ENCODE measurements at regions not wholly inside any gene's neighbourhood (a gene's known extent, or its start where the extent isn't known, plus 50 kb on each side); places are given as distances from the start of the nearest gene placed in this dataset.
"Not testable (repeated sequence)": the region's sequence is repeated elsewhere in the genome, so short reads cannot be mapped to it uniquely, and the experiment has no call there.

GRCh38 chr11:29166306-29166705, 850.5 kb downstream of the KCNA4 start:
- no peak for TF ChIP-seq CTCF (IDR thresholded peaks at IDR 0.05; ENCODE audit: borderline replicate concordance, control extremely low read depth, extremely low read depth, insufficient read depth, missing control alignments)
- in situ Hi-C loops (cut with MboI; ENCODE audit: low sequenced_read_pairs, unreplicated experiment) = no loop called here

DNA sequence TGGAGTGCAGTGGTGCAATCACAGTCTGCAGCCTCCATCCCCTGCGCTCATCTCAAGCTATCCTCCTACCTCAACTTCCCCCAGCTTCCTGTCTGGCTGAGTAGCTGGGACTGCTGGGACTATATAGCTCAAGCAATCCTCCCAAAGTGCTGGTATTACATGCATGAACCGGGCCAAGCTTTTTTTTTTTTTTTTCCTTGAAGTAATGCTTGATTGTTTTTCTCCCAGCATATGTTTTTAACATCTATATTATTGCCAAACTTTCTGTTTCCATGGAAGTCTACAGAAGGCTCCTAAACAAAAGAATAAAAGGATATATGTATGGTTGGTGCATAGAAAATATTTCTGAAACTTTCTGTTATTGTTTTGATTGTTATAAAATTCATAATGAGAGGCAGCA, 853.6 kb downstream of the KCNA4 start:
- DNase-seq (ENCODE audit: low spot score) = no peak
- no peak for TF ChIP-seq CTCF (IDR thresholded peaks at IDR 0.05; ENCODE audit: borderline replicate concordance, control extremely low read depth, extremely low read depth, insufficient read depth, missing control alignments)
- in situ Hi-C loops (cut with MboI; ENCODE audit: low sequenced_read_pairs, unreplicated experiment) = no loop called here

More at GRCh38 chr11:29166306-29166705, 850.5 kb downstream of the KCNA4 start:
- DNase-seq (ENCODE audit: low spot score) = no peak

- in situ Hi-C loops (cut with MboI; ENCODE audit: low sequenced_read_pairs, unreplicated experiment) = no loop called here
- DNase-seq (ENCODE audit: low spot score) = no peak
- no peak for TF ChIP-seq CTCF (IDR thresholded peaks at IDR 0.05; ENCODE audit: borderline replicate concordance, control extremely low read depth, extremely low read depth, insufficient read depth, missing control alignments)
Observed at GRCh38 chr11:29162491-29162890, 854.3 kb downstream of the KCNA4 start.

DNA sequence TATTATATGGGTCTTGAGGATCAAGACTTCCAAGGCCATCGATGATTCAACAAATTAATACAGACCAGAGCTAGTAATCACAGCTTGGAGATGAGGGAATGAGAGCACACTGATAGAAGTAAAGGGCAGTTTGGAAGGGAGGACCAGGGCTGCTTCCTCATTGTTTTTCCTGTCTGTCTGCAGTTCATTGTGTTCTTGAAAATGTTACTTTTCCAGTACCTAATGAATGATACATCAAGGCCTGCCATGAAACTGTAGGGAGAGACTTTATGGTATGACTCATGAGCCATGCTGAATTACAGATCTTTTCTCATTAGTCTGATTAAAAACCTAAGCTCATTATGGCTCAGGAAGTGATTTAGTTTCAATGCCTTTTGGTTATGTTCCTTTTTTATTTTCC, 855.6 kb downstream of the KCNA4 start:
- no peak for DNase-seq (ENCODE audit: low spot score)
- in situ Hi-C loops (cut with MboI; ENCODE audit: low sequenced_read_pairs, unreplicated experiment) = no loop called here

DNA sequence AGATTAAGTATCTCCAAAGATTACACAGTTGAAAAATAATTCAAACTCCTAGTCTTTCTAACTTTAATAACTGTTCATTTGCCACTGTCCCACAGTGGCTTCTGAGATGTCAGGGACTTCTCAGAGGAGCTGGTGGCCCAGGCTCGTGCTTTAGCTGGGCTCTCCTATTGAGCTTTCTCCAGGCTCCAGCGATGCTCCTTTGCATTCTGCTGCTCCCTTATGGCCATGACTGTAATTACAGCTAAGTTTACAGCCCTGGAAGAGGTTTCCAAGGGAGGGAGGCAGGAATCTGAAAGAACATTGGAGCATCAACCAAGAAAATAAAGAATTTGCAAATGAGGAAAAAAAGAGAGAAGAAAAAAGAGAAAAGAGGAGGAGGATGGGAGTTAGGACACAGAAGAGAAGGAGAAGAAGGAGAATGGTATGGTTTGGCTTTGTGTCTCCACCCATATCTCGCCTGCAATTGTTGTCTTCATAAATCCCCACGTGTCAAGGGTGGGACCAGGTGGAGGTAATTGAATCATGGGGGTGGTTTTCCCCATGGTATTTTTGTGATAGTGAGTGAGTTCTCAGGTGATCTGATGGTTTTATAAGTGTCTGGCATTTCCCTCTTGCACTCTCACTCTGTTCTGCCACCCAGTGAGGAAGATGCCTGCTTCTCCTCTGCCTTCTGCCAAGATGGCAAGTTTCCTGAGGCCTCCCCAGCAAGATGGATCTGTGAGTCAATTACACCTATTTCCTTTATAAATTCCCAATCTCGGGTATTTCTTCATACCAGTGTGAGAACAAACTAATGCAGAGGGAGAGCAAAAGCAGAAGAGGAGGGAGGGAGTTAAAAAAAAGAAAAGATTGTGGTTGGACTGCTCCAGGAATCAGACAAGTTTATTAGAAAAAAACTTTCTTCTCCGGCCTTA, 857.0 kb downstream of the KCNA4 start:
- in situ Hi-C loops (cut with MboI; ENCODE audit: low sequenced_read_pairs, unreplicated experiment) = no loop called here
- peak; percentile 3 for DNase-seq (ENCODE audit: low spot score)
- peak; percentile 46 for TF ChIP-seq CTCF (IDR thresholded peaks at IDR 0.05; ENCODE audit: borderline replicate concordance, control extremely low read depth, extremely low read depth, insufficient read depth, missing control alignments)

More for the DNA sequence above, 855.6 kb downstream of the KCNA4 start:
- TF ChIP-seq CTCF (IDR thresholded peaks at IDR 0.05; ENCODE audit: borderline replicate concordance, control extremely low read depth, extremely low read depth, insufficient read depth, missing control alignments) = no peak

- in situ Hi-C loops (cut with MboI; ENCODE audit: low sequenced_read_pairs, unreplicated experiment) = no loop called here
- DNase-seq (ENCODE audit: low spot score) = no peak
- no peak for TF ChIP-seq CTCF (IDR thresholded peaks at IDR 0.05; ENCODE audit: borderline replicate concordance, control extremely low read depth, extremely low read depth, insufficient read depth, missing control alignments)
Observed at GRCh38 chr11:29153078-29153477, 863.8 kb downstream of the KCNA4 start.

DNA sequence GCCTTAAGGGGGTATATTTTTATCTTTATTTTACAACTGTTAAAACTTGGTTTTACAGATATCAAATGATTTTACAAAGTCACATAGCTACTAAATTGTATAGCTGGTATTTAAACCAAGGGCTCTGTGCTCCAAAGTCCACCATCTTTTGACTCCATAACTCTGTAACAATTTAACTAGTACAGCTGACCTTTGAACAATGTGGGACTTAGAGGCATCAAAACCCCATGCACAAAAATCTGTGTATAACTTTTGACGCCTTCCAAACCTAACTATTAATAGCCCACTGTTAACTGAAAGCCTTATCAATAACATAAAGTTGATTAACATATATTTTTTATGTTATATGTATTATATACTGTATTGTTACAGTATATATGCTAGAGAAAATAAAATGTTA, 874.3 kb downstream of the KCNA4 start:
- in situ Hi-C loops (cut with MboI; ENCODE audit: low sequenced_read_pairs, unreplicated experiment); DNase-seq (ENCODE audit: low spot score): not testable (repeated sequence)

All from GM13976 (cell line).